ENCODE measurements at regions not wholly inside any gene's neighbourhood (a gene's known extent, or its start where the extent isn't known, plus 50 kb on each side); places are given as distances from the start of the nearest gene placed in this dataset.

- TF ChIP-seq, protein P1, sequence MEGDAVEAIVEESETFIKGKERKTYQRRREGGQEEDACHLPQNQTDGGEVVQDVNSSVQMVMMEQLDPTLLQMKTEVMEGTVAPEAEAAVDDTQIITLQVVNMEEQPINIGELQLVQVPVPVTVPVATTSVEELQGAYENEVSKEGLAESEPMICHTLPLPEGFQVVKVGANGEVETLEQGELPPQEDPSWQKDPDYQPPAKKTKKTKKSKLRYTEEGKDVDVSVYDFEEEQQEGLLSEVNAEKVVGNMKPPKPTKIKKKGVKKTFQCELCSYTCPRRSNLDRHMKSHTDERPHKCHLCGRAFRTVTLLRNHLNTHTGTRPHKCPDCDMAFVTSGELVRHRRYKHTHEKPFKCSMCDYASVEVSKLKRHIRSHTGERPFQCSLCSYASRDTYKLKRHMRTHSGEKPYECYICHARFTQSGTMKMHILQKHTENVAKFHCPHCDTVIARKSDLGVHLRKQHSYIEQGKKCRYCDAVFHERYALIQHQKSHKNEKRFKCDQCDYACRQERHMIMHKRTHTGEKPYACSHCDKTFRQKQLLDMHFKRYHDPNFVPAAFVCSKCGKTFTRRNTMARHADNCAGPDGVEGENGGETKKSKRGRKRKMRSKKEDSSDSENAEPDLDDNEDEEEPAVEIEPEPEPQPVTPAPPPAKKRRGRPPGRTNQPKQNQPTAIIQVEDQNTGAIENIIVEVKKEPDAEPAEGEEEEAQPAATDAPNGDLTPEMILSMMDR (IDR thresholded peaks at IDR 0.05): no peak
- no peak for TF ChIP-seq POLR2A (IDR thresholded peaks at IDR 0.05)
- no peak for TF ChIP-seq POLR2AphosphoS5 (IDR thresholded peaks at IDR 0.05)
Observed at GRCh38 chr5:152683205-152683604, 278.1 kb upstream of the NMUR2 start.
